Dendritic cell treated with granulocyte-macrophage colony-stimulating factor and Interleukin-4, amounts not matched to agents 40 ng/mL and 50 ng/mL, for 4 days (primary cell): ENCODE measurements at regions not wholly inside any gene's neighbourhood (a gene's known extent, or its start where the extent isn't known, plus 50 kb on each side); places are given as distances from the start of the nearest gene placed in this dataset.

Experiments used
- H3K27ac Mint-ChIP-seq: one replicate; pipeline ENCODE4 v1.8.0; 2022; ENCODE audit warnings: mild to moderate bottlenecking, mixed read lengths
- H3K27me3 Mint-ChIP-seq: one replicate; pipeline ENCODE4 v1.8.0; 2022; ENCODE audit warnings: mild to moderate bottlenecking, mixed read lengths
- H3K36me3 Mint-ChIP-seq: one replicate; pipeline ENCODE4 v1.8.0; 2022; ENCODE audit warnings: low read depth, mixed read lengths
- H3K4me1 Mint-ChIP-seq: one replicate; pipeline ENCODE4 v1.8.0; 2022; ENCODE audit warnings: low read depth, mixed read lengths
- H3K4me3 Mint-ChIP-seq: one replicate; pipeline ENCODE4 v1.8.0; 2022; ENCODE audit warnings: mild to moderate bottlenecking, moderate library complexity, mixed read lengths
- H3K9me3 Mint-ChIP-seq: one replicate; pipeline ENCODE4 v1.8.0; 2022; ENCODE audit warnings: mixed read lengths
- intact Hi-C: fragments of 100-400 bp; cut with micrococcal nuclease; formaldehyde crosslinking; loops from one replicate; pipeline ENCODE4 v1.15.0; 2022

DNA sequence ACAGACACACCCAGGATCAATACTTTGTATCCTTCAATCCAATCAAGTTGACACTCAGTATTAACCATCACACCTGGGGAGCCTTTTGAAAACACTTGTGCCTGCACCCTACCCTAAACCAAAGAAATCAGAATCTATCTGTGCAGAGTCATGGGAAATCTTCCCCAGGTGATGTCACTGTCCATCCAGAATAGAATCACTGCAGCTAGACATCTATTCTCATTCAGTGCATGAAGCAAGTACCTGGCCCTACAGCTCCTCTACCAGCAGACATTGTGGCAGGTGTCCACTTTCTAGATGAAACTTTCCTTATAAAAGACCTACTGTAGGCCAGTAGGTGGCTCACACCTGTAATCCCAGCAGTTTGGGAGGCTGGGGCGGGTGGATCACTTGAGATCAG, 262.4 kb upstream of the MARCKS start:
- H3K27ac Mint-ChIP-seq, result no peak overlapping the region
- peaks cover 12% of the 10 kb centered on the region for H3K9me3 Mint-ChIP-seq
- no peak overlapping the region for H3K4me3 Mint-ChIP-seq
- peaks cover 5% of the 10 kb centered on the region for H3K36me3 Mint-ChIP-seq
- intact Hi-C loops, result no loop called here
- H3K4me1 Mint-ChIP-seq, result no peaks in the 10 kb centered on the region
- H3K27me3 Mint-ChIP-seq, result no peaks in the 10 kb centered on the region

DNA sequence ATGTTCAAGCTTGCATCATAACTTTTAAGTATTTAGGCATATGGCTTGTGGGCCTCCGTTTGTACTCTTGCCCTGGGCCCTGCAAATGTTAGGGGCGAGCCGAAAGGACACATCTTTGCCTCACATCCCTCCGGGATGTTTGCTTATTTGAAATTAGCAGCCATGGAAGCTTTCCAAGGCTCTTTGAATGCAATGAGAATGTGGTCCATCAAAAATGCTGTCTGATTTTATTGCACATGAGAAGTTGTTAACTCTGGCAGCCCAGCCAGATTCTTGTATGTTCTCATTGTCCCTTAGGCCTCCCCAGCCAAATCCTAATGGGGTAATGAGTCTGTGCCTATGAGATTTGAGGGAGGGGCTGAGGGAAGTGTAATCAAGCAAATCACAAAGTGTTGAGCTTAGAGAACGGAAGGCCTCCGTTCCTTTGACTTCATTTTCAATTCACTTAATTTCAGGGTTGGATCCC, 261.2 kb upstream of the MARCKS start:
- Mint-ChIP-seq H3K27me3 (no peaks in the 10 kb centered on the region), H3K9me3 (peaks cover 20% of the 10 kb centered on the region), H3K4me1 (peaks cover 8% of the 10 kb centered on the region), H3K36me3 (peaks cover 11% of the 10 kb centered on the region), H3K4me3 (no peak overlapping the region), H3K27ac (no peak overlapping the region)
- intact Hi-C loops, result no loop called here

DNA sequence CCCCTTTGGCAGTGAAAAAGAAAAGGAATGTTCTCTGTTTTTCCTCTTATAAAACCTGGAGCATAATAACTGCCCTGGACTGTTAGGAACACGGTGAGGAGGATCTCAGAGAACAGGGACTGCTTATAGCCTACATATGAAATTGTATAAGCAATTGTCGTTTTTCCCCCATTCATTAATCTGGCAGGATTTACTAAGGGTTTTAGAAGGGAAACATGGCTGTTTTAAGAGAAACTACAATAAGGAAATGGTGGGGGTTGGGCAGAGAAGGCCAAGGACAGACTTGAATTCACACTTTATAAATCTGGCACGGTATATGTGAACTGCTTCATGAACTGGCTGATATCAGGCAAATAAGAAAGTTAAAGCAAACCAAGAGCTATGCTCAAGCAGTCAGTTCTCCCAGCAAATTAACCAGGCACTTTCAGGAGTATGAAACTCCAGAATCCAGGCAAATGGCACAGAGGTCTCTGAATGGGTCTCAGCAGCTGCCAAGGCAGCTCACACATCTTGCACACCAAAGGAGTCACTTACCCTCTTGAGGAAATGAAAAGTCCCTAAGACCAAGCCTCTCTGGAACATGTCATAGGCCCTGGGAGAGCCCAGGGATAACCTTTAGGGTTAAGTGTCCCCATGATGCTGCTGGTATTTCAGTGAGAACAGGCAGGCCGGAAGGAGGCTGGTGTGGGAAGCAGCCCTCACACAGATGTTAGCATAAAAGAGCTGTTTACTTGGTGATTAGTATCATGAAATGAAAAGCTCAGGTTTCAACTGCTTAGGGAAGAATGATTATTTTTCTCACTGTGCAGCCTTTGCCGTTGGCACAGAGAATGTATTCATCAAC, 260.5 kb upstream of the MARCKS start:
- peaks cover 10% of the 10 kb centered on the region for H3K4me1 Mint-ChIP-seq
- no peak overlapping the region for H3K27ac Mint-ChIP-seq
- intact Hi-C loops, result no loop called here
- H3K27me3 Mint-ChIP-seq, result no peaks in the 10 kb centered on the region
- peaks cover 27% of the 10 kb centered on the region for H3K9me3 Mint-ChIP-seq
- no peak overlapping the region for H3K4me3 Mint-ChIP-seq
- H3K36me3 Mint-ChIP-seq, result peaks cover 17% of the 10 kb centered on the region

DNA sequence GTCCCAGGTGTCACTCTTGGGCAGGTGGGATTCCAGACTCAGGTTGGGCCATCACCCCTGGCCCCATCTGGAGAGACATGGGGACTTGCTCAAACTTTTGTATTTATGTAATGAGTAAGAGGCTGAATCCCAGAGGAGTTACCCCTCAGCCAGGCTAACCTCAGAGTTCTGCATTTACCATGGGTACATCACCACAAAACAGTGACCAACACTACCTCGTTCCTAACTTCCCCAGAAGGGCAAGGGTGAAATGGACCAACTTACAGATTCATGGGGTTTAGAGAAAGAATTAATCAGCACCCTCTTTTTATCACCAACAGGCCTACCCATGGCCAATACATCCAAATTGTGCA, 259.9 kb upstream of the MARCKS start:
- Mint-ChIP-seq H3K36me3 (peaks cover 20% of the 10 kb centered on the region), H3K4me1 (peaks cover 10% of the 10 kb centered on the region), H3K27ac (no peak overlapping the region), H3K27me3 (no peaks in the 10 kb centered on the region), H3K4me3 (no peak overlapping the region), H3K9me3 (peaks cover 33% of the 10 kb centered on the region)
- intact Hi-C loops, result no loop called here

DNA sequence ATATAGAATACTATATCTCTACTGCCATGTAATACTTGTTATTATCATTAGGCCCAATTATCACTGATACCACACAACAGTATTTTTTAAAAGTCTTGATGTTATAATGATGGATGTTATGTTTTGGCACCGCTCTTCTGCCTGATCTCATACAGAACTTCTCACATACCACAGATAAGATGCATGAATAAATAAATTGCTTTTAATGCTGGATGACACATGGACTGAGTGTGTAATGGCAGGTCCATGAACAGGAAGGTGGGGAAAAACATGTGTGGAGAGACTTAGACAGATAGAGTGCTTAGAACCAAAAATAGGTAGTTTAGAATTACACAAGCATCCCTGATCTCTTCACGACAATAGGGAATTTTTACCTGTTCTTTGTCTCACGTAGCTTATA, 258.4 kb upstream of the MARCKS start:
- Mint-ChIP-seq H3K27me3 (no peaks in the 10 kb centered on the region), H3K27ac (no peak overlapping the region), H3K9me3 (peaks cover 43% of the 10 kb centered on the region), H3K4me3 (no peak overlapping the region), H3K4me1 (peaks cover 15% of the 10 kb centered on the region), H3K36me3 (peaks cover 20% of the 10 kb centered on the region)
- intact Hi-C loops, result no loop called here

DNA sequence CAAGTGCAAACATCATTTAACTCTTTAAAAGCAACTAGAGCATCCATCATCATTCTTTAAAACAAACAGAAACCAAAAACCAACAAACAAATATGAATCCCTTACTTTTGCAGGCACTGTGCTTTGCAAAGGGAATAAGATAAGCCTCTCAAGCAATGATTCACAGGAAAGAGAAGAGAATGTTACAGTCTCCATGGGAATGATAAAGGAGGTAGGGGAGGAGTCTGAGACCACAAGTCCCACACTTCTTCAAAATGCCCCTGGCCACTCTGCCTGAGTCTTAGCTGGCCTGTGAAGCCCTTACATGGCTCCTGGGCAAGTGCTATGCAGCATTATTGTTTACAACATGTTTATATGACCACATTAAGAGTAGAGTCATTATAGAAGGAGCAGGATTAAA, 257.7 kb upstream of the MARCKS start:
- intact Hi-C loops, result no loop called here

DNA sequence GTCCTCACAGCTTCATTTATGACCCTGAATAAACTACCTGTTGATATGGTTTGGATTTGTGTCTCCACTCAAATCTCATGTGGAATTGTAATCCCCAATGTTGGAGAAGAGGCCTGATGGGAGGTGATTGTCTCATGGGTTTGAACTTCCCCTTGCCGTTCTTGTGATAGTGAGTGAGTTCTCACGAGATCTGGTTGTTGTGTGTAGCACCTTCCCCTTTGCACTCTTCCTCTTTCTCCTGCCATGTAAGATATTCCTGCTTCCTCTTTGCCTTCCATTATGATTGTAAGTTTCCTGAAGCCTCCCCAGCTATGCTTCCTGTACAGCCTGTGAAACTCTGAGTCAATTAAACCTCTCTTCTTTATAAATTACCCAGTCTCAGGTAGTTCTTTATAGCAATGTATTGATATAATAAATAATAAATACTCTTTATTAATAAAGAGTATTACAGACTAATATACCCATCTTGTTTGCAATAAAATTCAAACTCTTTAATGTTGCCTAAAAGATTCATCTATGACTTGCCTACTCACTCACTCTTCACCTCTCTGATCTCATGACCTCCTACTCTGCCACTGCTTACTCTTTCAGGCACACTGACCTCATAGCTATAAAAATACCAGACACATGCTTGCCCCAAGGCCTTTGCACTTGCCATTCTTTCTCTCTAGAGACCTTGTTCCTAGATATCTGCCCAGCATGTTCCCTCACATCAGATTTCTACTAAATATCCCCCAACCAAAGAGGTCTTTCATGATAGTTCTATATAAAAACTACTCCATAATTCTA, 256.4 kb upstream of the MARCKS start:
- no peaks in the 10 kb centered on the region for H3K27me3 Mint-ChIP-seq
- peaks cover 20% of the 10 kb centered on the region for H3K36me3 Mint-ChIP-seq
- peak overlapping the region; percentile 30 for H3K27ac Mint-ChIP-seq
- peaks cover 43% of the 10 kb centered on the region for H3K9me3 Mint-ChIP-seq
- peaks cover 15% of the 10 kb centered on the region for H3K4me1 Mint-ChIP-seq
- intact Hi-C loops, result no loop called here
- H3K4me3 Mint-ChIP-seq, result no peak overlapping the region

More for the DNA sequence above, 257.7 kb upstream of the MARCKS start:
- peaks cover 43% of the 10 kb centered on the region for H3K9me3 Mint-ChIP-seq
- no peak overlapping the region for H3K27ac Mint-ChIP-seq
- H3K4me3 Mint-ChIP-seq, result no peak overlapping the region
- H3K27me3 Mint-ChIP-seq, result no peaks in the 10 kb centered on the region
- H3K36me3 Mint-ChIP-seq, result peaks cover 20% of the 10 kb centered on the region
- H3K4me1 Mint-ChIP-seq, result peaks cover 15% of the 10 kb centered on the region

DNA sequence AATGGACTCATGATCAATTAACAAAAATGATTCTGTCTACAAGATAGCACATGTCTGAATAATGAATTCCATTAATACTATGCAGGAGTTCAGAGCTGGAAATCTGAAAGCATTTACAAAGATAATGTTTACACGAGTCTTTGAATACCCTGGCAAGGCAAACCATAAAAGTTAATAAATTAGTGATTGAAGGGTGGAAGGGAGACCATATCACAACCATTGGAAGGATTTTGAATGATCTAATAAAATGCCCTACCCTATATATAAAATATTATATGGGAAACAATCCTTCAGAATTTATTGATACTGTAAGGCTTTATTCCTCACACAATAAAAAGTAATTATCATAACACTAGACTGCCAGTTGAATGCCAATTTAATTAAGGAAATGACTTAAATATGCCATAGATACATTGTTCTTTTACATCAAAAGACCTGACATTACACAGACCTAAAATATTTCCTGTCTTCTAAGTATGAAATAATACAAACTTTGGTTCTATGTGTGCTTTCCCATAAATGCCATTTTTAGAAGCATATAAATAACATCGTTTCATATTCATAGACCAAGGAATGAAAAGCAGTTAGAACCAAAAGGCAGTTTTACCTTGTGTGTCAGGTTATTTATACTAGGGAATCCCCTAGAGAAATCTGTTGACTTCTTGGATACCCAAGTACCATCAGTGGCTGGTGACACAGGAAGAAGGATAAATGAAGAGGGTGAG, 249.2 kb upstream of the MARCKS start:
- Mint-ChIP-seq H3K4me3 (no peak overlapping the region), H3K27me3 (no peaks in the 10 kb centered on the region), H3K36me3 (no peaks in the 10 kb centered on the region), H3K9me3 (peaks cover 15% of the 10 kb centered on the region), H3K4me1 (peaks cover 4% of the 10 kb centered on the region), H3K27ac (no peak overlapping the region)
- intact Hi-C loops, result no loop called here

DNA sequence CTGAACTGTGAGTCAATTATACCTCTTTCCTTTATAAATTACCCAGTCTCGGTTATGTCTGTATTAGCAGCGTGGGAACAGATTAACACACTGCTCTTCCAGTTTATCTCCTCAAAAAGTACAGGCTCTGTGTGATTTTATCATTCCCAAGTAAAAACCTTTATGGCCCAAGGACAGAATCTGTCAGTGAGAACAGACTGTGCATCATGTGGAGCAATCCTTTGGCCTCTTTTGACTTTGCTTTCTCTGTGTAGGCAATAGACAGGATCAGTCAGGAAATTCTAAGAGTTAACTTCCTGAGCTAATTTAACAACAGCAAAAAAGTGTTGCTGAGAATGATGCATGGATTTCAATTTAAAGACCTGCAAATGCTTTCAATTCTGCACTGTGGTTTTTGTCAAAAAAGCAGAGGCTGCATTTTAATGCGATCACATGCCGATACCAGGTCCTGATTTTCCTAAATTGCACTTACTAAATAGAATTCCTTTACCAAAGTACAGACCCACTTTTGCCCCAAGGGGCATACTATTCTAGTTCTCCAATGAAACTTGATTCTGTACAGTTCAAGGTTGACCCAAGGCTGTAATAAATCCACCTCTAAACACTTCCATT, 246.7 kb upstream of the MARCKS start:
- H3K27ac Mint-ChIP-seq, result no peak overlapping the region
- H3K36me3 Mint-ChIP-seq, result no peaks in the 10 kb centered on the region
- H3K27me3 Mint-ChIP-seq, result no peaks in the 10 kb centered on the region
- H3K9me3 Mint-ChIP-seq, result peaks cover 9% of the 10 kb centered on the region
- intact Hi-C loops, result no loop called here
- peaks cover 5% of the 10 kb centered on the region for H3K4me1 Mint-ChIP-seq
- no peak overlapping the region for H3K4me3 Mint-ChIP-seq

DNA sequence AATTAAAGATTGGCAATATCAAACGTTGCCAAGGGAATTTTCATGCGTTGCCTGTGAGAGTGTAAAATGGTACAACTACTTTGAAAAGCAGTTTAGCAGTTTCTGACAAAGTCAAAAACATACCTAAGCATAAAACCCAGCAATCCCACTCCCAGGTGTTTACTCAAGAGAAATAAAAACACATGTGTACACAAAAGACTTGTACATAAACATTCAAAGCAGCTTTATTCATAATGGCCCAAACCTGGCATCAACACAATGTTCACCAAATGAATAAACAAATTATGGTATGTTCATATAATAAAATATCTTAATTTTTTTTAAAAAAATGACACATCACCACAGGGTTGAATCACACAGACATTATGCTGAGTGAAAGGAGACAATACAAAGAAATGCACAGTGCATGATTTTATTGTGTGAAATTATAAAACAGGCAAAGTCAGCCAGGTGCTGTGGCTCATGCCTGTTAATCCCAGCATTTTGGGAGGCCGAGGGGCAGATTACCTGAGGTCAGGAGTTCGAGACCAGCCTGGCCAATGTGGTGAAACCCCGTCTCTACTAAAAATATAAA, 240.4 kb upstream of the MARCKS start:
- H3K4me1 Mint-ChIP-seq, result peaks cover 23% of the 10 kb centered on the region
- H3K36me3 Mint-ChIP-seq, result no peaks in the 10 kb centered on the region
- intact Hi-C loops, result no loop called here
- H3K27me3 Mint-ChIP-seq, result no peaks in the 10 kb centered on the region
- no peak overlapping the region for H3K4me3 Mint-ChIP-seq
- no peaks in the 10 kb centered on the region for H3K9me3 Mint-ChIP-seq
- H3K27ac Mint-ChIP-seq, result no peak overlapping the region

DNA sequence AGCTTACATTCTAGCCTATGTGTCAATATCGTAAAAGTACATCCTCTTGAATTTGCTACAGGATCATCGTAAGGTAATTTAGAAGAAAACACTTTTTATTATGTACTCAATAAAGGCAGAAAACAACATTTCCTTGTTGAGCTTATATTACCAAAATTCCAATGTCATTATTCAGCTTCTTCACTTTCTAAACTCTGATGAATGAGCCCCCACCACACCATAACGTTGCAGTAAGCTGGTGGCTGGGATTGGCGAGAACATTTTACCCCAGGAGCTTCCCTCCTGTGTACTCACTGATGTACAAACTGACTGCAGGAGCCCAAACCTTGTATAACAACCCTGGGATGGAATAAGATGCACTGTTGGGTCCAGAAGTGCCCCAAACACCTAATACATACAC, 238.1 kb upstream of the MARCKS start:
- H3K4me1 Mint-ChIP-seq, result peaks cover 20% of the 10 kb centered on the region
- no peak overlapping the region for H3K4me3 Mint-ChIP-seq
- intact Hi-C loops, result no loop called here
- no peak overlapping the region for H3K27ac Mint-ChIP-seq
- H3K36me3 Mint-ChIP-seq, result no peaks in the 10 kb centered on the region
- H3K27me3 Mint-ChIP-seq, result no peaks in the 10 kb centered on the region
- no peaks in the 10 kb centered on the region for H3K9me3 Mint-ChIP-seq

DNA sequence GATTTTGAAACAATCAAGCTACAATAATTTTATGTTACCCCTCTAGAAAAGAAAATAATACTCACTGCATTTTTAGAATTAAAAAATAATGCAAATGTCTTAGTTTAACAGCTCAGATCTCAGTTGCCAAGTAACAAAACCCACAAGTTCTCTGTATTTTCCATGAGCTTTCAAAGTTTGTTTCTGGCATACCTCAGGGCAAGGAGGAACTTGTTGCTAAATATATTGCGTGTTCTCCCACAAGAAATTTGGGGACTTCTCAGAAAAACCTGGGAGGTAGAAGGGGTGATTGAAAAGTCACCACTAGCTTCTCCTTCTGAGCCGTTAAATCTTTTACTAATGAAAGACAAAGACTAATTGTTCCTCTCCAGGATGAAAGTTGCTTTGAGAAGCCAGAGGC, 236.8 kb upstream of the MARCKS start:
- H3K4me1 Mint-ChIP-seq, result peaks cover 18% of the 10 kb centered on the region
- intact Hi-C loops, result no loop called here
- H3K36me3 Mint-ChIP-seq, result no peaks in the 10 kb centered on the region
- H3K4me3 Mint-ChIP-seq, result no peak overlapping the region
- H3K27ac Mint-ChIP-seq, result peak overlapping the region; percentile 7
- no peaks in the 10 kb centered on the region for H3K27me3 Mint-ChIP-seq
- H3K9me3 Mint-ChIP-seq, result no peaks in the 10 kb centered on the region

DNA sequence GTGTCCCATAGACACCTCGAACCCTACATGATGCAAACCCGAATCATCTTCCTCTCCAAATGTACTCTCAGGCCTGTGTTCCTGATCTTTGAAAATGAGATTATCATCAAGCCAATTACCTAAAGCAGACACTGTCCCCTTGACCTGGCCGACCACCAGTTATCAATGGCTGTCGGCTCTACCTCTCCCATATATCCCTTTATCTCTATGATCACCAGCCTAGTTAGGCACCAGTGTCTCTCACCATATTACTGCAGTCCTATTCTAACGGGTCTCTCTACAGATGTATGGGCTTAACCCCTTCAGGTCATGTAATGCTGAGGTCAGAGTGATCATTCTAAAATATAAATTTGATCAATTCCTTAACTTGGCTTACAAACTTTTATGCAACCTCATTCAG, 234.9 kb upstream of the MARCKS start:
- intact Hi-C loops, result no loop called here
- Mint-ChIP-seq H3K36me3 (no peaks in the 10 kb centered on the region), H3K27ac (no peak overlapping the region), H3K4me1 (peaks cover 25% of the 10 kb centered on the region), H3K4me3 (no peak overlapping the region), H3K9me3 (no peaks in the 10 kb centered on the region), H3K27me3 (no peaks in the 10 kb centered on the region)
